ENCODE measurements at regions not wholly inside any gene's neighbourhood (a gene's known extent, or its start where the extent isn't known, plus 50 kb on each side); places are given as distances from the start of the nearest gene placed in this dataset.

- no peak for TF ChIP-seq CTCF (IDR thresholded peaks at IDR 0.05)
- TF ChIP-seq POLR2A (IDR thresholded peaks at IDR 0.05) = no peak
Observed at GRCh38 chr5:74460694-74461093, 179.8 kb downstream of the ENC1 start.

Data from testis (tissue), 2 donors.